ENCODE measurements at regions not wholly inside any gene's neighbourhood (a gene's known extent, or its start where the extent isn't known, plus 50 kb on each side); places are given as distances from the start of the nearest gene placed in this dataset.

- TF ChIP-seq CTCF (IDR thresholded peaks at IDR 0.05) (no peak), POLR2AphosphoS5 (IDR thresholded peaks at IDR 0.05) (no peak)
These were observed 362.7 kb upstream of the AZI2 start for GRCh38 chr3:28711293-28711692.
